ENCODE measurements at regions not wholly inside any gene's neighbourhood (a gene's known extent, or its start where the extent isn't known, plus 50 kb on each side); places are given as distances from the start of the nearest gene placed in this dataset.
A peak's percentile ranks its signal among the peaks of the same experiment; 100 is the strongest.

GRCh38 chr17:73694491-73694890 is 50.2 kb upstream of the SDK2 start:
- DNase-seq, result no peak

GRCh38 chr17:73695035-73695738 is 50.9 kb upstream of the SDK2 start:
- DNase-seq, result peak; percentile 44

- peak; percentile 15 for DNase-seq
Measured at GRCh38 chr17:73696251-73696650, 52.0 kb upstream of the SDK2 start.

- DNase-seq, result peak; percentile 69
Measured at GRCh38 chr17:73697872-73698271, 53.6 kb upstream of the SDK2 start.

GRCh38 chr17:73698966-73699365 is 54.7 kb upstream of the SDK2 start:
- peak; percentile 42 for DNase-seq

- no peak for DNase-seq
Measured at GRCh38 chr17:73701701-73702100, 57.5 kb upstream of the SDK2 start.

- peak; percentile 79 for DNase-seq
Measured at GRCh38 chr17:73703192-73703591, 58.9 kb upstream of the SDK2 start.

- no peak for DNase-seq
Measured at GRCh38 chr17:73703917-73704316, 59.7 kb upstream of the SDK2 start.

GRCh38 chr17:73705594-73705993 is 61.3 kb upstream of the SDK2 start:
- DNase-seq, result peak; percentile 94

- DNase-seq, result no peak
Measured at GRCh38 chr17:73706428-73706827, 62.2 kb upstream of the SDK2 start.

- DNase-seq, result no peak
Measured at GRCh38 chr17:73706858-73707257, 62.6 kb upstream of the SDK2 start.

GRCh38 chr17:73707358-73707757 is 63.1 kb upstream of the SDK2 start:
- DNase-seq, result no peak

- DNase-seq, result peak; percentile 93
Measured at GRCh38 chr17:73710095-73710592, 65.9 kb upstream of the SDK2 start.

GRCh38 chr17:73711184-73711583 is 66.9 kb upstream of the SDK2 start:
- DNase-seq, result no peak

GRCh38 chr17:73711916-73712315 is 67.7 kb upstream of the SDK2 start:
- no peak for DNase-seq

GRCh38 chr17:73713136-73713535 is 68.9 kb upstream of the SDK2 start:
- no peak for DNase-seq

- DNase-seq, result no peak
Measured at GRCh38 chr17:73715769-73716168, 71.5 kb upstream of the SDK2 start.

- no peak for DNase-seq
Measured at GRCh38 chr17:73717690-73718089, 73.4 kb upstream of the SDK2 start.

- DNase-seq, result no peak
Measured at GRCh38 chr17:73718362-73718761, 74.1 kb upstream of the SDK2 start.

- DNase-seq, result no peak
Measured at GRCh38 chr17:73718912-73719311, 74.7 kb upstream of the SDK2 start.

GRCh38 chr17:73719588-73720071 is 75.4 kb upstream of the SDK2 start:
- DNase-seq, result peak; percentile 92

- peak; percentile 83 for DNase-seq
Measured at GRCh38 chr17:73720187-73720834, 76.1 kb upstream of the SDK2 start.

- no peak for DNase-seq
Measured at GRCh38 chr17:73722165-73722564, 77.9 kb upstream of the SDK2 start.

- no peak for DNase-seq
Measured at GRCh38 chr17:73723317-73723716, 79.1 kb upstream of the SDK2 start.

All from islet precursor cell (in vitro differentiated cells).